ENCODE measurements at regions not wholly inside any gene's neighbourhood (a gene's known extent, or its start where the extent isn't known, plus 50 kb on each side); places are given as distances from the start of the nearest gene placed in this dataset.

GRCh38 chr16:88295671-88296436 lies 86.9 kb upstream of the ZNF469 start:
- Histone ChIP-seq H3K4me3 (replicated peaks in 1 of 3; ENCODE audit: insufficient read depth in 1 of 3, low read depth in 1 of 3, low read length in 3 of 3) (no peak overlapping the region), H3K27me3 (ENCODE audit: control insufficient read depth in 2 of 2, insufficient read depth in 2 of 2, low read length in 2 of 2) (no peaks in the 10 kb centered on the region), H3K9me3 (replicated peaks; ENCODE audit: control insufficient read depth, insufficient read depth, low read length) (no peaks in the 10 kb centered on the region), H3K4me2 (ENCODE audit: insufficient read depth, low read length) (no peak overlapping the region), H3K36me3 (ENCODE audit: control insufficient read depth in 2 of 2, extremely low read depth in 1 of 2, insufficient read depth in 2 of 2, low read length in 2 of 2) (no peaks in the 10 kb centered on the region), H3K9me1 (replicated peaks; ENCODE audit: control insufficient read depth, extremely low read depth, insufficient read depth, low read length) (no peaks in the 10 kb centered on the region), H2AFZ (ENCODE audit: low read depth, low read length) (no peak overlapping the region), H3K27ac (ENCODE audit: insufficient read depth, low read depth, low read length) (no peak overlapping the region), H3K79me2 (ENCODE audit: control insufficient read depth, insufficient read depth, low read length) (no peaks in the 10 kb centered on the region), H3K4me1 (ENCODE audit: control insufficient read depth, extremely low read depth, insufficient read depth, low read length) (no peaks in the 10 kb centered on the region), H3K9ac (replicated peaks; ENCODE audit: extremely low read depth, insufficient read depth, low read length) (no peak overlapping the region), H4K20me1 (replicated peaks; ENCODE audit: control insufficient read depth, extremely low read depth, insufficient read depth, low read length) (no peaks in the 10 kb centered on the region)
- intact Hi-C loops (cut with micrococcal nuclease) (loop anchor here (5.0 kb wide), 1 partner anchor 36 kb away; no protein-coding TSS in a partner anchor), dilution Hi-C loops (cut with MboI; ENCODE audit: extremely low pct_ligation_motif_present, low sequenced_read_pairs) (no loop called here)
- no TSS peak for BruUV-seq (replicated peaks)
- POLR2A ChIA-PET = no interaction called here
- DNase-seq (ENCODE audit: low read depth, low spot score) (no peak), FAIRE-seq (no peak)
- TF ChIP-seq, protein P1, sequence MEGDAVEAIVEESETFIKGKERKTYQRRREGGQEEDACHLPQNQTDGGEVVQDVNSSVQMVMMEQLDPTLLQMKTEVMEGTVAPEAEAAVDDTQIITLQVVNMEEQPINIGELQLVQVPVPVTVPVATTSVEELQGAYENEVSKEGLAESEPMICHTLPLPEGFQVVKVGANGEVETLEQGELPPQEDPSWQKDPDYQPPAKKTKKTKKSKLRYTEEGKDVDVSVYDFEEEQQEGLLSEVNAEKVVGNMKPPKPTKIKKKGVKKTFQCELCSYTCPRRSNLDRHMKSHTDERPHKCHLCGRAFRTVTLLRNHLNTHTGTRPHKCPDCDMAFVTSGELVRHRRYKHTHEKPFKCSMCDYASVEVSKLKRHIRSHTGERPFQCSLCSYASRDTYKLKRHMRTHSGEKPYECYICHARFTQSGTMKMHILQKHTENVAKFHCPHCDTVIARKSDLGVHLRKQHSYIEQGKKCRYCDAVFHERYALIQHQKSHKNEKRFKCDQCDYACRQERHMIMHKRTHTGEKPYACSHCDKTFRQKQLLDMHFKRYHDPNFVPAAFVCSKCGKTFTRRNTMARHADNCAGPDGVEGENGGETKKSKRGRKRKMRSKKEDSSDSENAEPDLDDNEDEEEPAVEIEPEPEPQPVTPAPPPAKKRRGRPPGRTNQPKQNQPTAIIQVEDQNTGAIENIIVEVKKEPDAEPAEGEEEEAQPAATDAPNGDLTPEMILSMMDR (IDR thresholded peaks at IDR 0.05; ENCODE audit: extremely low read depth in 1 of 2, insufficient read depth in 1 of 2, low read depth in 1 of 2, low read length in 2 of 2) = no peak
- TF ChIP-seq EZH2 (IDR thresholded peaks at IDR 0.05; ENCODE audit: borderline replicate concordance, low read depth, low read length, severe bottlenecking) (no peak), POLR2AphosphoS5 (IDR thresholded peaks at IDR 0.05; ENCODE audit: insufficient read depth, low read depth, low read length) (no peak), FOS (IDR thresholded peaks at IDR 0.05; ENCODE audit: borderline replicate concordance, insufficient read depth, low read length) (no peak), GATA2 (IDR thresholded peaks at IDR 0.05; ENCODE audit: insufficient read depth, insufficient read length, low read depth, low read length) (no peak), POLR2A (IDR thresholded peaks at IDR 0.05; ENCODE audit: low read depth, low read length) (no peak), MYC (IDR thresholded peaks at IDR 0.05; ENCODE audit: low read depth, low read length) (no peak), JUN (IDR thresholded peaks at IDR 0.05; ENCODE audit: borderline replicate concordance, insufficient read depth, insufficient read length, low read depth) (no peak)
- TF ChIP-seq, protein P2, sequence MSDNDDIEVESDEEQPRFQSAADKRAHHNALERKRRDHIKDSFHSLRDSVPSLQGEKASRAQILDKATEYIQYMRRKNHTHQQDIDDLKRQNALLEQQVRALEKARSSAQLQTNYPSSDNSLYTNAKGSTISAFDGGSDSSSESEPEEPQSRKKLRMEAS (IDR thresholded peaks at IDR 0.05; ENCODE audit: insufficient read depth, insufficient read length) = no peak
- CTCF ChIA-PET = no interaction called here
